ENCODE measurements at regions not wholly inside any gene's neighbourhood (a gene's known extent, or its start where the extent isn't known, plus 50 kb on each side); places are given as distances from the start of the nearest gene placed in this dataset.

DNA sequence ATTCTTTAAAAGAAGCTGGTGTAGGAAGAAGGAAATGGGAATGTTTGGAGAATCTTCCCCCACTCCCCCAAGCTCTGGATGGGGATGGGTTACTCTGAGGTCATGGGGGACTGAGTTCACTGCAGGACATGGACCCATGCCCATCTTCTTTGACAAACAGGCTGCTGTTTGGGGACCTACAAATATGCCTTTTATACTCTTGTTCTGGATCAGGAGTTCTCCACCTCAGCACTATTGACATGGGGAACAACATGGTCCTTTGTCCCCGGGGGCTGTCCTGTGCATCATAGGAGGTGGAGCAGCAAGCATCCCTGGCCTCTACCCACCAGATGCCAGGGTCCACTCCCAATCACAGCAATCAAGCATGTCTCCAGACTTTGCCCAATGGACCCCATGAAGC is 365.8 kb upstream of the C1orf174 start:
- no peak for DNase-seq (ENCODE audit: low read depth in 3 of 3, low spot score in 2 of 3)

DNA sequence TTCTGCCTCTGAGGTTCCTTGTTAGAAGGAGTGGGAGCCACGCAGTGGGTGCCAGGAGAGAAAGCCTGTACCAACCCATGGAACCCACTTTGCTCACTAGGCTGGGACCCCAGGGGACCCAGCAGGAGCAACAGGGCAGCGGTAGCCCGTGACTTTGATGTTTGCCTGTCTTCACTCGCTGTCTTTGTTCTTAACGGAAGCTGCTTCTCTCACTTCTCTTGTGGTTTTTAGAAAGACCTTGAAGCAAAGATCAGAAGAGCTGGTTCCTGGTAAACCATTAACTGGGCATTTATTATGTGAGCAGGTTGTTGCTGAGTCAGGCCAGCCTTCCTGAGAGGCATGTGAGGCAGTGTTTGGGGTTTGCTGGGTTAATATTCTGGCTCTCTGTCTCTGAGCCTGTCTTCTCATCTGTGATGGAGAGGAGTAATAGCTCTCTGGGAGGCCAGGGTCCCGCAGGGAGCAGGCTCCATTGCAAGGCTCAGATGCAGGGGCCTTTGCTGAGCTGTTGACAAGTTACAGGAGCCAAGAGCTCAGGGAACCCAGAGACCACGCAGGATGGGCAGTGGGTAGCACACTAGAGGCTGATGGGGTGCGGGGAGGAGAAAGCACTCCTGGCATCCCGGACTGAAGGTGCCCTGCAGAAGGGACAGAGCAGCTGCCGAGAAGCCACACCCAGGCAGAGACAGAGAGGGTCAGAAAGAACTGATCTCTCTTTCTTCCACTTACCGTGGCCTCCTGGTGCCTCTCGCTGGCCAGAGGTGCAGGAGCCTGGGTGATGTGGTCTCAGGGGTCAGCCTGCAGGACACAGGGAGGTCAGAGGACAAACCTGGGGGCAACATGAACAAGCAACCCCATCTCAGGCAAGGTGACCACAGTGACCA is 367.5 kb upstream of the C1orf174 start:
- DNase-seq (ENCODE audit: low read depth in 3 of 3, low spot score in 2 of 3), result peak in 2 of 3 donors; percentile 7 to 27

DNA sequence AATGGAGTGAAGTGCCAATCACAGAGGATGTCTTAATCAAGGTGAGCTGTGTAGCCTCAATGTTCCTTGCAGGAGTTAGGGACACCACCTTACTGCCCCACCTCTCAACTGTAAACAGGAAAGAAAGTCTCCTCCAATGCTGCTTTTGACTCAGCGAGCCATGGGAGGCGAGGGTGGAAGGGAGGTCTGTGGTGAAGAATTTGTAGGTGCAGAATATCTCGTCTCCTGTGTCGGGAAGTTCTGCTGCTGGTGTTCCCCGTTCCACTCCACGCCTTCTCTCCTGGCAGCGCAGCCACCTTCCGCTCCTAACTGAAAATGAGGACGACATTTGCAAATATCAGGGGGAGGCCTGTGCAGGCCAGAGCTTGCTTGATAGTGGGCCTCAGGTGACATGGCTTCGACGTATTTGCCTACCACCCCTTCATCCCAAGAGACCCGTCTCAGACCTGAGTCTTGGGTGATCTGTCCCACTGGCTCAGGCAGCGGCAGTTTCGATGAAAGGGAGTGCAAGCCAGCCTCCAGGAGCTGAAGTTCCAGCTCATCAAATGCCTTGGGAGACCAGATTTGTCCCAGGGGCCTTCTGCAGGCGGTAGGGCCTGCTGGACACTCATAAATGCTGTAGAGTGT is 368.3 kb upstream of the C1orf174 start:
- DNase-seq (ENCODE audit: low read depth in 3 of 3, low spot score in 2 of 3), result no peak

DNA sequence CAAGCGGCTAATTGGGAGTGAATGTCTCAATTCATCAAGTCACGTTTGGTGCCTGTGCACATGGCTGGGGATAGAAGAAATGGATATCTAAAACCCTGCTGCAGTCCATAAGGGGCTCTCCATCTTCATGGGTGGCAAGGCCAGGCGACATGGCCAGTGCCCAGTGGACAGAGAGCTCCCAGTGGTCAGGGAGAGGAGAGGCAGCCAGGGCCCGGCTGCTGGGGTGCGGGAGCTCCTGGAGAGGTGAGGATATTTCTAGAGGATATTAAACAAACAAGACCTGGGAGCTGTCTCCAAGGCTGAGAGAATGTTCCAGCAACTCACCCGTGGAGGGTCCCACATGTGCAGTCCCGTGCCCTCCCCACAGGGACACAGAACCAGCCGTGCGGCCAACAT is 368.8 kb upstream of the C1orf174 start:
- DNase-seq (ENCODE audit: low read depth in 3 of 3, low spot score in 2 of 3), result no peak

DNA sequence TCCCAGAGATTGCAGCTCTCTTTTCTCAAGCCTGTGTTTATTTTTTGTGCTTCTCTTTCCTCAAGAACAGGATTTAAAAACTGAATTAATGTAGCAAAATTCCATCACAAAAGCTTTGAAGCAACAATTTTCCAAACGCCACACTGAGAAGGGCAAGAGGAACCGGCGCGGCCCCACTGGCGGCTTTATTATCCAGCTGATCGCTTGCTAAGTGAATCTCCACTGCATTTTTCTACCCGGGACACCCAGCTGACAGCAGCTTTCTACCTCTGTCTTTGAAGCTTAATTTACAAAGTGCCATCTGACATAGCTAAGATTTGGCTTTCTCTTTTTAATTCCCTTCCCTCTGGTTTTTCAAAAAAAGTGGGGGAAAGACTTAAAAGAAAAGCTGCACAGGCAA is 369.3 kb upstream of the C1orf174 start:
- DNase-seq (ENCODE audit: low read depth in 3 of 3, low spot score in 2 of 3), result no peak

DNA sequence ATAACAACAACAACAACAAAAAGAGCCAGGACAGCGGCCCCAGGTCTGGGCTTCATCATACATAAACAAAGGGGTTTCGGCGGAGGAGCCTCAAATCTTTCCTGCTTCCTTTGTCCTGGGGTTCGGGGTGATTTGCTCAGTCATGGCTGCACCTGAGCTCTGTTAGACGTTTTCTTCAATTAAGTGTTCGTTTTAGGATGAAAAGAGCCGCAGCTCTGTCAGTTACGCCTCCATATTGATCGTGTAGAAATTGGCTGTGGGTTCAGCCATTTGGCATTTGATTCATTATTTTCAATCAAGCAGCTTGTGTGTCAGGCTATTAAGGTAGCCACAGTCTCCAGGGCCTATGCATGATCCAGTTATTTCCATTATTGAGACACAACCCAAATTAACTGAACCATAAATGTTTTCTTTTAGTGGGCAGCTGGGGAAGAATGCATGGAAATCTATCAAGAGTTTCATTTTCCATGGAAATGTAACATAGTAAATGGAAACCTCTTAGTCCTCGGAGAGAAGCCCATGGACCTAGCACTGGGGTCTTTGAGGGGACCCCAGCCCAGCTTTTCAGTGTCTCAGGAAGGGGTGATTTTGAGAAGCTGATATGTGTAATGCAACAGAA is 370.0 kb upstream of the C1orf174 start:
- no peak for DNase-seq (ENCODE audit: low read depth in 3 of 3, low spot score in 2 of 3)

DNA sequence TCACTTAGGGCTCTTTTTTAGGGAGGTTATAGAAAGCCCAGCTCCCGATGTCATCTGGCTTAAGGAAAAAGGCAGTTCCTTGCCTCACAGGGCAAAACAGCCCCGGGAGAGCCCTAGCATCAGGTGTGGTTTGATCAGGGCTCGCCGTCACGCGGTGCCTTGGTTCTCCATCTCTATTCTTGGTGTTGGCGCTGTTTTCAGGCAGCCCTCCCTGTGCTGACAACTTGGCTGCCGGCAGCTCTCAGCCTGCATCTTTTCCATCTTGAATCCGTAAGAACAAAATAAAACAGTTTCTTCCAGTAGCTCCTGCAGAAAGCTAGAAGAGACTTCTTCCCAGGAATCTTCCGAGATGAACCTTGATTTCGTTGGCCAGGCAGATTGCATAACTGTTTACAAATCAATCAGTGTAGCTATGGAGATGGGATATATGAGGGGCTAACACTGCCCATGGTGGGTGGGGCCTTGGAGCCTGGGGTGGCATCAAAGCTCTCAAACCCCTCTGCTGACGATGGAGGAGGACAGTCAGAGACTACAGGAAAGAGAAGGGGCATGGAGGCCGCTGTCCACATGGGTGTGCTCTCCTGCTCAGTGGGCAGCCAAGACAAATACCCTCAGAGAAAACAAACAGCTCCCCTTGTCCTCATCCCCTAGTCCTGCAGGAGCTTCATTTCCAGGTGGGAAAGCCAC is 370.7 kb upstream of the C1orf174 start:
- DNase-seq (ENCODE audit: low read depth in 3 of 3, low spot score in 2 of 3), result no peak

DNA sequence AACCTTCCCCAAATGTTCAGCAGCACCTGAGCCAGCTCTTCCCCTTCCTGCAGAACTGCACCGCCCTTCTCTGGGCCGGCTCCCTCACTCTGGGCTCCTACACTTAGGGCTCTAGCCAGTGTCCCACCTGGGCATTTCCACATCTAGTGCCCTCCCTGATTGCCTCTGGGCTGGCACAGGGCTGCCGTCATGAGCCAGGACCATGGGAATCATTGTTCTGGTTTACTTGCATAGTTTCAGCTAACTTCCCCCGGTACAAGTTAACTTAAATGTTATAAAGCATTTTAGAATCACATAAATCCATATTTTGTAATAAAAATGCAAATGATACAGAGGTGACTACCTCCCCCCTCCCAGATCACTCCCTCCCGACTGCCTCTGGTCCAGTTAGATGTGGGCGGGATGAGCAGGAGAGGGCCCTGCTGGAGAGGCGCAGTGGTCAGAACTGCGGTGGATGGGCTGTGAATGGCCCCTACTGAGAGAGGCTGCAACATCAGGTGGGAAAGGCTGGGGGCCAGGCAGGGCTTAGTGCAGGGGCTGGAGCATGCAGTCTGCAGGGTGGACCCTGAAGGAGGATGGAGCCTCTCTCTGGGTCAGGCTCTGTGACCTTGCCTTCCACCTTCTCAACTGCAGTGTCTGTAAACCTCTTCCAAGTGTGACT is 371.4 kb upstream of the C1orf174 start:
- no peak for DNase-seq (ENCODE audit: low read depth in 3 of 3, low spot score in 2 of 3)

DNA sequence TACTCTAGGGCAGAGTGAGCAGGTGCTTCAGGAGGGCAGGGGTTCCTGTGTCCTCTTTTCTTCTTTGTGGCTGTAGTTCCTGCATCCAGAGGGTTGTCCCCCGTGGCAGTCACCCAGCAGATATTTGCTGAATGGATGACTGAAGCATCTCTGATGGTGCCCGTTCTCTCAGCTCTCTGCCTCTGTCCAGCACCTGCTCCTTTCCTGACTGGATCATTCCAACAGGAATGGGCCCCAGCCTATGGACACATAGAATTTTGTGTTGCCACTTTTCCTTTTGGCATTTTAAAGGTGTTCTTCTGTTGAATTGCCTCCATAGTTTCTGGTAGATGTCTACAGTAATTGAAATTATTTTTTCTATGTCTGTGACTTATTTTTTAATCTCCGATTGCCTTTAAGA is 372.5 kb upstream of the C1orf174 start:
- no peak for DNase-seq (ENCODE audit: low read depth in 3 of 3, low spot score in 2 of 3)

DNA sequence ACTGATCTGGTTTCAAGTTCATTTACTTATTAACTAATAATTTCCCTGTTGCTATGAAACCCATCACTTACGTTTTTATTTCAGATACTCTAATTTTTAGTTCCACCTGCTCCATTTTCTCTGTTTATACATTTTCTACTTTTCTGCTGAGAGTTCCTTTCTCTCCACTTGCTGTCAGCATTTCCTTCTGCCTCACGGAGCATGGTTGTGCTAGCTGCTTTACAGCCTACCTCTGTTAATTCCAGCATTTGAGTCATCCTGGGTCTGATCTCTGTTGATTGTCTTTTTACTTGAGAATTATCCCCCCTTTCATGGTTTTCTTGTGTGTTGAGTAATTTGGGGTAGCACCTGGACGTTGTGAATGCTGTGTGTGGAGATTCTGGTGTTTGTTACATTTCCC is 373.2 kb upstream of the C1orf174 start:
- DNase-seq (ENCODE audit: low read depth in 3 of 3, low spot score in 2 of 3), result no peak

DNA sequence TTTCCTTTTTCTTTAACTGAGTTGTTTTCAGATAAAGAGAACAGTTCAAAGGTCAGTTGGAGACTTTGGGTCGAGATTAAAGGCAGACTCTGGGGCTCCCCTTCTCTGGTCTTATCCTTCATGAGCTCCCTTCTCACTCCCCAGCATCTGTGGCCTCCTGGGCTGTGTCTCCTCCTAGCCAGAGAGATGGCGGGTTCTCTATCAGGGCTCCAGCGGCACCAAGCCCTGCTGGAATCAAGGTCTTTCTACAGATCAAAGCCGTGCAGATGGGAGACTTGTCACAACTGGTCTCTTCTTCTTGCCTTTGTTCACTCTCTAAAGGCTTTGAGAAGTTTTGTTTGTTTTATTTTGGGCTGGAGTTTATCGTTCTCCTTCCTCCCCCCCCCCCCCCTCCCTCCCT is 373.7 kb upstream of the C1orf174 start:
- DNase-seq (ENCODE audit: low read depth in 3 of 3, low spot score in 2 of 3), result no peak

DNA sequence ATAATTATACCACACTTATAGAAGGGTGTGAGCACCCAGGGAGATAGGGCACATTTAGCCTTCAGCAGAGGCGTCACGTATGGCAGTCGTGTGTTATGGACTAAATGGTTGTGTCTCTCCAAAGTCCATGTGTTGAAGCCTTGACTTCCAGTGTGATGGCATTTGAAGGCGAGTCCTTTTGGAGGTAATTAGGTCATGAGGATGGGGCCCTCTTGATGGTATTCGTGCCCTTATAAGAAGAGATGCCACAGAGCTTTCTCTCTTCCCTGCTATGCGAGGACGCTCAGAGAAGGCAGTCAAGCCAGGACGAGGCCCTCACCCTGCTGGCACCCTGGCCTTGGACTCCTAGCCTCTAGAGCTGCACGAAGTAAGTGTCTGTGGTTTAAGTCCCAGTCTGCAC is 375.0 kb upstream of the C1orf174 start:
- DNase-seq (ENCODE audit: low read depth in 3 of 3, low spot score in 2 of 3), result no peak

DNA sequence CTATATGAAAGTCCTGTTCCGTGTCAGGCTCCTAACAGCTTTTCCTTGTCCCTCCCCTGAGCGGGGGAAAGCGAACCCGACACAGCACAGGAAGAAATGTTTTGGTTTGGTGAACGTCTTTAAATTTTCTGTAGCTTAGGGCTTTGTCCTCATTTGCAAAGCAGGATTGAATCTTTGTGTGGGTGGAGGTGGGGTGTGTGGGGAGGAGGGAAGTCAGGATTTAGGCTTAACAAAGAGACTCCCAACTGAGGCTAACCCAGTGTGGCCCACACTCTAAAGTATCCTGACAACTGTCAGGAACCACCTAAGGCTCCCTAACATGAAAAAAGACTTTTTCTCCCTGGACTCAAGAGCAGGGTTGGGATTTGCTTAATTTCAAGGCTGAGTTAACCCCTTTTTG is 376.2 kb upstream of the C1orf174 start:
- no peak for DNase-seq (ENCODE audit: low read depth in 3 of 3, low spot score in 2 of 3)

DNA sequence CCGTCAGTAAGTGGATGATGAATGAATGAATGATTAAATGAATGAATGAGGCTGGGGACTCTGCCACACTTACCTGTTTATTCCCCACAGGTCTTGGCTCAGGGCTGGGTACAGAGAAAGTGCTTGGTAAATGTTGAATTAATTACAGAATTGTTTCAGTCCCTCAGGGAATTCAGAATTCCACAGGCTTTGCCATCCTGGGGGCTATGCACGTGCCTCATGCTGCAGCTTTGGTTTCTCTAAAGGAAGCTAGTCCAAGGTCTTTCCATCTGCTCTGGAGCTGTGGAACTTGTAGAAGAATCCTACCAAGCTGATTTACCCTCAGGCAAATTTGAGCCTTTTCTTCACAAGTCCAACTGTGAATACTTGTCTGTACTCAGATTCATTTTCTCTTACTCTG is 376.8 kb upstream of the AJAP1 start:
- DNase-seq (ENCODE audit: low read depth in 3 of 3, low spot score in 2 of 3), result no peak

DNA sequence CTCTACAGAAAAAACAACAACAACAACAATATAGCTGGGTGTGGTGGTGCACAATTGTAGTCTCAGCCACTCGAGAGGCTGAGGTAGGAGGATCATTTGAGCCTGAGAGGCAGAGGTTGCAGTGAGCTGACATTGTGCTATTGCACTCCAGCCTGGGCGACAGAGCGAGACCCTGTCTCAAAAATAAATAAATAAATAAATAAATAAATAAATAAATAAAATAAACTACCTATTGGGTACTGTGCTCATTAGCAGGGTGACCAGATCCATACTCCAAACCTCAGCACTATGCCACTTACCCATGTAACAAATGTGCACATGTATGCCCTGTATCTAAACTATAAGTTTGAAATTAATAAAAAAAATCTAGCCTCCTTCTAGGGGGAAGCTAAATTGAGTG is 369.4 kb upstream of the AJAP1 start:
- no peak for DNase-seq (ENCODE audit: low read depth in 3 of 3, low spot score in 2 of 3)

DNA sequence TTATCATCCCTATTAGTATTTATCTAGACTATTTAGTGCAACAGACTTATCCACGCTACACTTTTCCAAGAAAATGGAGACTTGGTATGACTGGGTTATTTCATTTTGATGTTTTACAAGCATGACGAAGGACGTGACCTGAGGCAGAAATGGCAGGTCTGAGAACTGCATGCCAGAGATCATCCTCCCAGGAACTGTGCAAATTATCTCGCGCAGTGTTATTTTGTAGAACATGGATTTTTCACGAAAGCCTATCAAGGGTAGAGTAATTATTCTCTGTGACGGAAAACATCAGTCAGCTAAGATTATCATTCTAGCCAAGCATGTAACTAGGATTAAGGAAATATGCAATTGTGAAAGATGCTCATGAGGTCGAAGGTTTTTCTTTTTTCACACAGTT is 361.5 kb upstream of the AJAP1 start:
- DNase-seq (ENCODE audit: low read depth in 3 of 3, low spot score in 2 of 3), result no peak

DNA sequence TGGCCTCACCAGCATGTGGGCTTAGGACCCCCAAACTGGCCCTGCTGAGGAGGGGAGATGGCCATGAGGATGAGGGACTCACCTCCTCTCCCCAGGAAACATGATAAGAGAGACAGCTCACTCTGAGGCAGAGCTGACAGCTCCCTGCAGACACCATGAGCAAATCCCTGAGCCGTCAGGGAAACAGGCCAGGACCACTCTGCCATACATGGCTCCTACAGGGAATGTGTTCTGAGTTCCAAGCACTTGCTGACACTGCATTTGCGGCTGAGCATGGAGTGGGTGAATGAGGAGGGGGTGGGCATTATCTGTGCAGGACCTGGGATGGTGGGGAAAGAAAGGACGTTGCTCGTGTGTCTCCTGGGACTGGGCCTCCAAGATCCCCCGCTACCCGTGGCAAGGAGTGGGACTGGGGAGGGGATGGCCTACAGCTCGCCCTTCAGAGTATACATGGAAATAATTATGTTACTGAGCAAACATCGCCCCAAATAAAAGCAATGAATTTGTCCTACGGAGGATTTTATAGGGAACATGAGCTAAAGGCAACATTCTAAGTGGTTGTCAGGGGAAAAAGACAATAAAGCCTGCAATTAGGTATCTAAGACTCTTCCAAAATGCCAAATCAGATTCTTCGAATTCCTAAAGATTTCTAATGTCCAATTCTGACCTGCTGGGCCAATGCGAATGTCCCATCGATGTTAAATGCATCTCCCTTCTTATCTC is 355.9 kb upstream of the AJAP1 start:
- DNase-seq (ENCODE audit: low read depth in 3 of 3, low spot score in 2 of 3), result no peak

DNA sequence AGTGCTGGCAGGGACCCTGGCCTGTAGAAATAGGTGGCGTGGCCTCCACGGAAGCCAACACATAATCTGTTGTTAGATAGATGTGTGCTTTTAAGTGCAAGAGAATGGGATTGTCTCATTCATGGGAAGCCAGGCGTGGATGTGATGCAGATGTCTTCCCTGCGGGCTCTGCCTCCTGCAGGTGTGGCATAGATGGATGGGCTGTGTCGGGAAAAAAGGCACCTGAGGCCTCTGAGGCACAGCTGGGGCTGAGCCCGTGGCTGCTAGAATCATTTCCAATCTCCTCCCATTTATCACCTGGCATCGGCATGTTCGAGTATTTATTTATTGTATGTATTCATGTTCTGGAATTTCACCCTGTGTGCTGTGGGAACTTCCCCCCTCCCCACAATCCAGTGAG is 353.4 kb upstream of the AJAP1 start:
- DNase-seq (ENCODE audit: low read depth in 3 of 3, low spot score in 2 of 3), result no peak

DNA sequence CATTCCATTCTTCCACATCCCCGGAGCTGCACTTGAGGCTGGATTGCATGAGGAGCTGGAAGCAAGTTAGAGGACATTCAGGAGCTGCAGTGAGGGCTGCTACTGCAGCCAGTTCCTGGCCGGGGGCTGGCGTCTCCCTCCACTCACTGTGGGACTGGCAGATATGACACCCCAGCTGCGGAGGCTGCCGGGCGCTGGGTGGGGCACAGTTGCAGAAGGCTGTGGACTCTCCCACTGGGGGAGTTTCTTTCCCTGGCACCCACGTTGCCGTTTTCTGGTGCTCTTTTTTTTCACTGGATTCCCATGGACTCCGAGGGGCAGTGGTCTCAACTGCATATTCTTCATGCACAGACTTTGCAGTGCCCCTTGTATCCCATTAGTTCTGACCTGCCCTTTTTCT is 351.1 kb upstream of the AJAP1 start:
- DNase-seq (ENCODE audit: low read depth in 3 of 3, low spot score in 2 of 3), result no peak
